Activated CD4-positive, alpha-beta T cell treated with anti-CD3 and anti-CD28 coated beads, Interleukin-2, Interleukin-4, amounts not matched to agents 100 ng/mL and 50 ng/mL, durations not matched to agents 16 hours and 8 hours (primary cell): ENCODE measurements at regions not wholly inside any gene's neighbourhood (a gene's known extent, or its start where the extent isn't known, plus 50 kb on each side); places are given as distances from the start of the nearest gene placed in this dataset.
A peak's percentile ranks its signal among the peaks of the same experiment; 100 is the strongest.
"Not testable (repeated sequence)": the region's sequence is repeated elsewhere in the genome, so short reads cannot be mapped to it uniquely, and the experiment has no call there.

Experiments used
- DNase-seq: peaks from one replicate; pipeline ENCODE4 v3.0.0-alpha.2; 2020; ENCODE audit warnings: low spot score

DNA sequence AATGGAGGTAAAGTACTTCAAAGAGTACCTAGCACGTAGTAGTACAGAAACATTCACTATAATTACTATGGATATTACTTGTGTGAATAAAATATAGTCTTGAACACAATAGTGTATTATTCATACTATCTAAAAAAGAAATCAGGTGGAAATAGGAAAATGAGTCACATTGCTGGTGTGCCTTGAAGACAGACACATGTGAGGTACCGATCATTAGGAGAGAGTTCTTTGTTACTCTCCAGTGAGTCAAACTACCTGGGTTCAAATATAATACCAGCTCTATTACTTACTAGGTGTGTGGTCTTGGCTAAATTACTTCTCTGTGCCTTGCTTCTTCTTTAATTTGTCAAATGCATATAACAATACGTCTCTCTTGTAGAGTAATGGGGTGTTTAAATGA lies 50.8 kb upstream of the BEND6 start:
- no peak for DNase-seq

DNA sequence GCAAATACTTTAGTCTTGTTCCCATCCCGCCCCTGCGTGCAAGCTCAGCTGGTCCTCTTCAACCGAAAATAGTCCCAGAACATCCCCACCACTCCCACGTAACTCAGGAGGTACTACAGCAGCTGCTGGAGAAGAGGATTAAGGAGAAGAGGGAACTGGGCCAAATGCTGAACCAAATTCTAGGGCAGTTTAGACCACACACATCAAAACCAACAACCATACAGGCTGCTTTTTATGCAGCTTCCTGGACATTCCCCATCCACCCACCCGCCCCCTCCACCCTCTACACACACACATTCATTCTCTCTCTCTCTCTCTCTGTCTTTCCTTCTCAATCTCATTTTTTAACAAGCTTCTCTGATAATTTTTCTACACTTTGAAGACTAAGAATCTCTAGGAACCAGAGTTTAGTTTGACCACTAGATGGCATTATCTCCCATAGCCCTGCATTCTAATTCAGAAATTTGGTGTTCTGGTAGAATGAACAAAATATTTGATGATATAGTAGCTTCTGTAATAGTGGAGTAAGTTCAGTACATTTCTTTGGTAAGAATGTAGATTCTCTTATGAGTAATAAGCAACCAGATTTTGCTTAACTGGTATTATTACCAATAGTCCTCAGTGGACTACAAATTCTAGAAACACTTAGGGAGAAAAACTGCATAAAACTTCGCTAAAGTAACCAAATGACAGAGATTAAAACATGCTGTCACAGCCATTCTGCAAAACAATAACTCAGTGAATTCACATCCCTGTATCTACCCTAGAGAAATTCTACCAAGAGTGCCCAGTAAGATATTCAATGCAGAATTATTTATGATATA lies 52.1 kb upstream of the BEND6 start:
- peak; percentile 52 for DNase-seq

DNA sequence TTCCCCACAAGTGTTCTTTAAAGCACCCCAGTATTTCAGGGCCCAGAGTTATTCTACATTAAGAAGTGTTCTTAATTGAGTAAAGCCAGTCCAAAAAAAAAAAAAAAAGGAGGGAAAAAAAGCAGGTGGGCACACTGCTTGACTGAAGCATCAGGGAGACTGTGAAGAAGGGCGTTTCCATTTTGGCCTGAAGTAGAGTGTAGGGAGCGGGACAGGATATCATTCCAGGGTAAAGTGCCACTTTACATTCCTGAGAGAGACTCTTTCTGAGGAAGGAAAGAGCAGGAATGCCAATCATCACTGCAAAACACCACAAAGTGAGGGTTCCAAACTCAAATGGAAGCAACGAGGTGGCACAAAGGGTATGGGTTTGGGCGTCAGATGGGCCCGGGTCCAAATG lies 54.1 kb upstream of the BEND6 start:
- no peak for DNase-seq

DNA sequence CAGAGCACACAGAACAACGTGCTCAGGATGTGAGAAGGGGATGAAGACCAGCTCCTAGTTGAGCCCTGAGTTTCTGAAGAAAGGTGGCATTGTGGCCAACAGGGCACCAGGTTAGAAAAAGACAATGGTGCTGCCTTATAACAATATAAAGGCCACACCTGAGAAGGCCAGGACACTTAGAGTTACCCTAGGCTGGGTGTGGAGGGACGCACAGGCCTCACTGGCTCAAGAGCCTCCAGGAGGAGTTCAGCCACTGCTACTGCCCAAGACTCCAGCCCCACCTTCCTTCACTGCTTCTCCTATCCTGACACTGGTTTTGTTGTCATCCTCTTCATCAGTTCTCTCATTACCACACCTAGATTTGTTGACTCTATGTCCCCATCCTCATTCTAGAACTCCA lies 55.2 kb upstream of the BEND6 start:
- DNase-seq = no peak

DNA sequence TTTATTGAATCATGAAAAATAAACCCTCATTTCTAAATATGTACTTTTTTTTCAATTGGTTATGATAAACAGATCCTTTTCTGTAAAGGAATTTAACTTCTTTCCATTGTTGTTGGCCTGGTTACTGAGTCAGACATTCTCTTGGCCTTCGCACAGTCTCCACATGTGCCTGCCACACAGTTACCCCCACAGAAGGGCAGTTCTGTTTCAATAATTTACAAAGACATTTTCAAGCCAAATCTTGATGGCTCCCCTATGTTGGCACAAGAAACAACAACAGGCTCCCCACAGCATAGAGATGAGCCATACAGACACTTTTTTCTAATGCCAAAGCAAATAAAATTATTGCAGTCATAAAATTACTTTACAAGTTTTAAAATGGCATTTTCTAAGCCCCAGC lies 55.6 kb upstream of the BEND6 start:
- no peak for DNase-seq

DNA sequence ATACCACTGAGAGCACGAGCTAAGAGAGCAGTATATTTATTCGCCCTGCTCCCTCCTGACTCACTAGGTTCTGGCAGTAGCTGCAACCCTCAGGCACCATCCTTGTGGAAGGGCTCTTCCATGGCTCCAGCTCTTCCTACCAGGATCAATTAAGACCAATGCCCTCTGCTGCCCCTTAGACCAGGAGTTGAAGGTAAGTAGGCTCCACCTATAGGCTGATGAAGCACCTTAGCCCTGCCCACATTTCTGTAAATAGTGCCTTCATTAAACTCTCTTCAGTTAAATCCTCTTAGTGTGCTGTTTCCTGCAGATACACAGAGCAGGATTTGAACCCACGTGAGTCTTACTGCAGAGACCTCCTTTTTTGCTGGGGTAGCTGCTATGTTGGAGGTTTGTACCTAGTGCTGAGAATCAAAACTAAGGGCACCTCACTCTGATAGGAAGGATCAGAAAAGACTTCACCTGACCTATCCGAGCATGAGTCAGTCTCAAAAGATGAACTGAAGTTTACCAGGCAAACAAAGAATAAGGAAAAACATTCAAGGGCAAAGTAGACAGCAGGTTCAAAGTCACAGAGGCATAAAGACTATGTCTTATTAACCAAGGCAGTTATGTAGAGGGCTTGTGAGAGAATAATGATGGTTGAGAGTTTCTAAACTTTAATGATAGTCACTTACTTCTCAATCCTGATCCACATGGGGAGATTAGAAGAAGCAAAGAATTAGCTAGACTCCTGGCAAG lies 56.9 kb upstream of the BEND6 start:
- DNase-seq = no peak

DNA sequence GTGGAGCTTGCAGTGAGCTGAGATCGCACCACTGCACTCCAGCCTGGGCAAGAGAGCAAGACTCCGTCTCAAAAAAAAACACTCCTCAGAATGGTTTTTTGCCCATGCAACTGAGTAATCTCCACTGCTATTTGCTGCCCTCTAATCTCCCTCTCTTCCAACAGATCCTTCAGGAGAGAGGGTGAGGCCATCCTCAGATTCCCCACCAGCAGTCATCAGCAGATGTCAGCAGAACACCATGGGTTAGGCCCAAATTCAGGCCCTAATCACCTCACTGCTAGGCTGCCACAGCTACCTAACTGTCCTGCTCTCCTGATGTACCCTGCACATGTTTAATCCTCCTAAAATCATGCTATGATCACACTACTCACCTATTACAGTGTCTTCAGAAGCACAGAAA lies 63.2 kb upstream of the BEND6 start:
- DNase-seq = no peak

DNA sequence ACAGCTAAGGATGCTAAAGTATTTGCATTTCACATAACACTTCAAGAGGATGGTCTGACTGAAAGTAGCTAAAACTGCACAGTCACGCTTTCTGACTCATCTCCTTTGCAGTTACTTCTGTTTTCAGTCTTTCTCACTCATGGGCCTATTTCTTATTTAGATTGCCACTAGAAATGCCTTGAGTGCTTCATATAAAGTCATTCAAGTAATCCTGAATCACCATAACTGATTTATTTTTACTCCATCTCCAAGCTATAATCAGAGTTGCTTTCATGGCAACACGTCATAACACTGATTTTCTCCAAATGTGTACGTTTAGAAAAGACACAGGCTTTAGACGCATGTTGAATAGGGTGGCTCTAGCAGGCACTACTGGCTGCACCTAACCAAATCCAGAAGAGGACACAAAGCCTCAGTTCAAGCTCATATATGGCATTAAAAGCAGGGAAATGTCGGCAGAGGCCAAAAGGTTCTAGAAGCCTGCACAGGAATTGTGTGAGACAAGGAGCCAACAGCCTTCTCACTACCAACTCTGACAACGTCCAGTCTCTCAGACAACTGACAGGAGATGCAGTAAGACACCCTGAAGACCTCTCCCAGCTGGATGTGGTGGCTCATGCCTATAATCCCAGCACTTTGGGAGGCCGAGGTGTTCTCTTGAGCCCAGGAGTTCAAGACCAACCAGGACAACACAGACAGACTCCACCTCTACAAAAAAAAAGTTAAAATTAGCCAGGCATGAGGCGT lies 64.1 kb upstream of the BEND6 start:
- DNase-seq = peak; percentile 84

DNA sequence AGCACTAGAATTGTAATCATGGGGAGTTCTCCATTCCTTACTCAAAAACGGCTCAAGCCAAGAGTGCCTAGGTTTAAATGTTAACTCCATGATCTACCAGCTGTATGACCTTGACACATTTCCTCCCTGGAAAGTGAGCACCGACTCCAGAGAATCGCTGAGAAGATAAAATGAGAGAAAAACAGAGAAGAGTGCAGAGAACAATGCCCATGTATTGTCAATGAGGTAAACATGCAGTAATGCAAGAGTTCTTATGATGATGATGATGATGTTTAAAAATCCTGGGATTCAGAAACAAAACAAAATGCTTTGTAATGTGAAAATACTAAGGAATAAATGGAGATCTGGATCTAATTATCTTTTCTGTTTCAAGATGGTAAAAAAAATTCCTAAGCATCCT lies 64.8 kb upstream of the BEND6 start:
- DNase-seq = no peak

DNA sequence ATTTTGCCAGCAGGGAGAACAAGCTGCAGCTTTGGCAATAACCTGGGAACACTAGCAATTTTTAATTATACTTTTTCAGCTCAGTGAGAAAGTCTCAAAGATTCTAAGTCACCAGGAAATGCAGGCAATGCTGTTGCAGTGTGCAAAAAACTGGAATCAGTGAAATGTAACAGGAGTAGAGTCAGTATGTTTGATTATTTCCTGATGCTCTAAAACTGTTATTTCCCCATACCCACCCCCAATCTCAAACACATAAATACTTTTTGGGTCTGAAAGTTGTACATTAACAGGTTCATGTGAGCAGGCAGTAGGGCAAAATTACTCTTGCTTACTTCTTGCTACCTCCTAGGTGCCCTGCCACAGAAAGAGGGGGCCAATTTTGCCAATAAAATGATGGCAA lies 65.4 kb upstream of the BEND6 start:
- no peak for DNase-seq

DNA sequence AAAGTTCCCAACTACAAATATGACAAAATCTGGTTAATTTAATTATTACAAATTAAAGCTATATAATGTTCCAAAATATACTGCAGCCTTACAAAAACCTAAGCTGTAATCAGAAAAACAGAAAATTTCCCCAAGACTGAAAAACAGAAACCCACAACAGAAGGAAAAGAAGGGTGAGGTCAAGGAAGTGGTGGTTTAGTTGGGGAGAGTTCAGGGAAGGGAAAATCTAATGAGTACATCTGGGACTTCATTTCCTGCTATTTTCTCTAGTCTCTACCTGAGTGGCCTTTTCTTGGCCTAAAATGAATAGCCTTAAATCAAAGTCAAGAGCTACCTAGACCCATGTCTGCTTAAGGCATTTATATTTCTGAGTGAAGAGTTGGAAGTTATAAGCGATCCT lies 66.2 kb upstream of the BEND6 start:
- DNase-seq = no peak

DNA sequence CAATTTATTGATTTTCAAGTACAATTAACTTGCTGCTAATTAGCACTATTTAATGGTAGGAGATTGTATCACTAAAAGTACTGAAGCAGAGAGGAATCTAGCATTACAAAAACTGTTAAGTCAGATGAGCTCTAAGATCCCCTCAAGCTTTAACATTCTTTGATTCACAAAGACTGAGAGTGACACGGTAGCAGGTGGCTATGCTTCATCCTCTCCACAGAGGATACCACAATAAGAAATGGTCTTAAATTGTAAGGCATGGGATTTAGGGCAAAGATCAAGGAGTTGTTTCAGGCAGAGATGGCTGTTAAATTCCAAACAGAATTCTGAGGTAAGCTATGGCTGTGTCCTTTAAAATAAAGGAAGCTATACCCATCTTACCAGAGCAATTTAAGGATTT lies 67.8 kb upstream of the BEND6 start:
- no peak for DNase-seq

DNA sequence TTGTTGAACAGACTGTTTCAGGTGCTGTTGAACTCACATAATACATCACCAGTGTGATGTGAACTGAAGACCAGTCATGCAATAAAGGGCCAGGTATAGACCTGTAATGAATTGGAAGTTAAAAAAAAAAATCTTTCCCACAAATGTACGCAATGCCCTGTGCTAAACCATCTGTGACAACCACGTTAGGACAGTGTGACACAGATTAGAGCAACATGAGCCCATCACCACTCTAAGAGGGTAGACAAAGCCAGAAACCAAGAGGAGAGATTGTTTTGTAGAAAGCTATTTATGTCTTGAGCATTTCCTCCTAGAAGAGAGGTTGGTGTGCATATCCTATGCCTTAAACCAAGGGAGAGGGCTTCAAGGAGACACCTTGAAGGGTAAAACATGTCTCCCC lies 77.0 kb upstream of the BEND6 start:
- no peak for DNase-seq

DNA sequence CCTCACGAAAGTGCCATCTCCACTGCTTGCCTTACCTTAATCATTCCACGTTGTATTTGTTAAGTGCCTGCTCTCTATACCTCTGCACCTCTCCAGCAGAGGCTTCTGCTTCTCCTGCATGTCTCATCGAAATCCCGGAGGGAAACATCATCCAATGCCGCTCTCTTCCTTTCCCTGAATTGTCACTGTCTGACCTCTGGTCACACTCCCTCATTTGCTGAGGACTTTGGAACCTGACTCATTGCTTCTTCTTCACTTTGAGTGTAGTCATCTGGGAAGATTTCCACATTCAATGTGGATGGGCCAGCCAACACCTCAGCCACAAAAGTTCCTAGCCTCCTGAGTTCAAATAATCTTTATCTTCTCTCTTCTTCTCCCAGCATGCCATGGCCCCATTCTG lies 78.9 kb upstream of the BEND6 start:
- no peak for DNase-seq

DNA sequence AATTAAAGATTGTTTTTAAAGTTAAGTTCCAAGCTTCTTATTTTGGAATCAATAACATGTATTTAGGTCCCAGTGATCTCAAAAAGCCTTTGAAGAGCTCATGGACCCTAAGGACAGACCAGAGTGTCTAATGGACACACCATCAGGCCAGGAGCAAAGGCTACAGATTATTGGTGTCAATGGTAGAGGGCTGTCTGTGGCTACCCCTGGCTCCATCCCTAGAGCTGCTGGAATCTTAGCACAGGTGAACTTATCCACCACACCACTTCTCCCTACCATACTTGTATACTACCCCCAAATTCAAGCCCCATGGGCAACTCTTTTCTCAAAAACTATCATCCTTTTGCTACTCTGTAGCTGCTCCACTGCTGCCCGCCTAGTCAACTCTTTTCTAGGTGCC lies 79.4 kb upstream of the BEND6 start:
- DNase-seq = no peak

DNA sequence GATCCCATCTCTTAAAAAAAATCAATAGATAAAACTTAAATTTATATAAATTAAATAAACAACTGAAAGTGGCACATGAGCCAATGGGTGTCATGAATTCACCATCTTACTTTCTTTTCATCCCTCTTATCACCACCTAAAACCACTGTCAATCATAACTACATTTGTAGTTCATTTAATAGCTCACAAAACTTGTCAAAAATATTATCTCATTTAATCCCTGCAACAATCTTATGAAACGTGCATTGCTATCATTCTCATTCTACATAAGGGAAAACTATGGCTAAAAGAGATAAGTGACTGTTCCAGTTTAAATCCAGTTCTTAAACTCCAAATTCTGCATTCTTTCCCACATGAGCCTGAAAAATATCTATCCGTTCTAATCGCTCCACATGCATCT lies 80.6 kb upstream of the BEND6 start:
- no peak for DNase-seq

DNA sequence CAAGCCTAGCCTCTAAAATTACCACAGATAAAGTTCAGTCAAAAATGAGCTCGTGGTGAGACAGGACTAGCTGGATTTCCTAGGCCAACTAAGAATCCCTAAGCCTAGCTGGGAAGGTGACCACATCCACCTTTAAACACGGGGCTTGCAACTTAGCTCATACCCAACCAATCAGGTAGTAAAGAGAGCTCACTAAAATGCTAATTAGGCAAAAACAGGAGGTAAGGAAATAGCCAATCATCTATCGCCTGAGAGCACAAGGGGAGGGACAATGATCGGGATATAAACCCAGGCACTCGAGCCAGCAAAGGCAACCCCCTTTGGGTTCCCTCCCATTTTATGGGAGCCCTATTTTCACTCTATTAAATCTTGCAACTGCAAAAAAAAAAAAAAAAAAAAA lies 84.9 kb upstream of the BEND6 start:
- DNase-seq = not testable (repeated sequence)

DNA sequence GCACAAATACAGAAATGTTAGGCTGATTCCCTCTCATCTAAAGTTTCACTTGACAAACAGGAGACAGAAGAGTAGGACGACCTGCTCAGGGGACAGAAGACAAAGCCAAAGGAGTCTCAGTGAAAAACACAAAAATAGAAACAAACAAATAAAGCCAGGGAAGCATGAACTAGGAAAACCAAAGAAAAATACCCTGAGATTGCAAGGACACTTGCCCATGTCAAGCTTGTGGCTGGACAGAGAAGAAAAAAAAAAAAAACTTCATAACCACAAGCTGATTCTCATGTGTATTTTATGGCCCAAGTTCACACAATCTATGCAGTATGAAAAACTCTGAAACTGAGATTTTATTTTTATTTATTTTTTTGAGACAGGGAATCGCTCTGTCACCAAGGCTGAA lies 85.6 kb upstream of the BEND6 start:
- no peak for DNase-seq

DNA sequence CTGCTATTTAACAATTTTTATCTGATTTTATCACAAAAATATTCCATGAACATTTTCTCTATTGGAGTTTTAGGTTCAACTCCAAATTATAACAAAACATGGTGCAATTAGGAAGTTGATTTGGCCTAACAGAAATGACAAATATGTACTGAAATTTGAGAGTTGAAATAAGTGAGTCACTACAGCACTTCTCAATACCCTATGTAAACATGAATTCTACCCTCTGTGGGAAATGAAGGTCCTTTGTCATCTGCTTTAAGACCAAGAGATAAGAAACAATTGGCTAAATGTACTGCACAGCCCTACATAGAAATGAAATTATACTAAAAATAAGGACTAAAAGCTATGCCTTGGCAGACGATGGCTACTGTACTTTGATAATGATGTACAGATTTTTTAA lies 86.2 kb upstream of the BEND6 start:
- DNase-seq = no peak

DNA sequence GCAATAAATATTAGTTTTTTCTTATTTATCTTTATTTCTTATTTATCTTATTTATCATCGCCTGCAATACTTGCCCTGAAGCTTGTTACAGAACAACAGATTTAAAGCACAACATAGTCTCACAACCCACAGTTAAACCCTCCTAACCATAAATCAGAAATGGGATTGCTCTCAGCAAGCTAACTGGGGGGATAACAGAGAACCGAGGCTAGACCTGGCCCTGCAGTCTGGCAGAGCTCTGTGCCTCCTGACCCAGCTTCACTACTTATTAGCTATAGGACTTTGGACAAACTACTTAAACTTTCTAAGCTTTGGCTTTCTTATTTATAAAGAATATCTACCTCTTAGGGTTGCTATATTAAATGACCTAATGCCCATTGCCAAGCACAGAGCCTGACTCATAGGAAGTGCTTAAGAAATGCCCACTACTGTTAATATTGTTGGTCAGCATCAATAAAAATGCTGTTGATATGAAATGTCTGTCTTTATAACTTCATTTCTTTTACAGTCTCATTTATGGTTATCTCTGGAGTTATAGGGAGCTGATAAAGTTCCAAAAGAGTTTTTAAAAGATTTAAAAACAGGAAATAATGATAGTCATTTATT lies 87.9 kb upstream of the BEND6 start:
- DNase-seq = no peak

DNA sequence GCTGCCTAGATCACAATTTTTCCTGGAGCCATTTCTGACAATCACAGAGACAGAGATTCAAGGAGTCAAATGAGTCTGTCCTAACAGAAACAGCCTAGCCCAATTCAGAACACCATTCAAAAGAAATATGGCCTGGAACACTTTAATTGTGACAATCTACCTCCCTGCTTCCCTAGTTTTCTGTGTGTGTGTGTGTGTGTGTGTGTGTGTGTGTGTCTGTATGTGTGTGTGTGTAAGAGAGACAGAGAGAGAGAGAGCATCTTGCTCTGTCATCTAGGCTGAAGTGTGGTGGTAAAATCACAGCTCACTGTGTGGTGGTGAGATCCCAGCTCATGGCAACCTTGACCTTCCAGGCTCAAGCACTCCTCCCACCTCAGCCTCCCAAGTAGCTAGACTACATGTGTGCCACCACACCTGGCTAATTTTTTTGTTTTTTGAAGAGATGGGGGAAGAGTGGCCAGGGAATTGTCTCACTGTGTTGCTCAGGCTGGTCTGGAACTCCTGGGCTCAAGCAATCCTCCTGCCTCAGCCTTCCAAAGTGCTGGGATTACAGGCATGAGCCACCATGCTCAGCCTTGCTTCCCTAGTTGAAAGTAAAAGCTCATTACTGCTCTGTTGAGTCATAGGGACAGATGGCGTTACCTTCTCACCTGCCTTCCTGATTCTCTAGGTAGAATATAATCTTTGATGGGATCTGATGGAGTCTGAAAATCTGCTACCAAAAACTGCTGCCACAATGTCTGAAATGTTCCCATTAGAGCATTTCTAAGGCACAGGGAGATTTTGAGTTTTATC lies 89.6 kb upstream of the BEND6 start:
- no peak for DNase-seq

DNA sequence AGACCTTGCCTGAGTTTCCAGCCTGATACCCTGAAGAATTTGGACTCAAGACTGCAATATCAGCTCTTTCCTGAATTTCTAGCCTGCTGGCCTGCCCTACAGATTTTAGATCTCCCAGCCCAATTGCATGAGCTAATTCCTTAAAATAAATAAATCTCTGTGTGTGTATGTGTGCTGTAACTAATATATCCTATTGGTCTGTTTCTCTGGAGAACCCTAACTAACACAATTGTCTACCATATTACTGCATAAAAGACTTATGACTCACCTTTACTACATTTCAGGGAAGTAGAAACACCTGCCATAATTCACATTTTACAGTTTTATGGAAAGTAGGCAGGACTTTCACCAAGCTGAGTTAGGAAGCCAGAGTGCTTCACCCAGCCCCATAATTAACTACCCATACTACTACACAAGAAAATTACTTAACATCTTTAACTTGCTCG lies 90.7 kb upstream of the BEND6 start:
- DNase-seq = no peak
